HG02840 (cell line): ENCODE measurements at regions not wholly inside any gene's neighbourhood (a gene's known extent, or its start where the extent isn't known, plus 50 kb on each side); places are given as distances from the start of the nearest gene placed in this dataset.

Experiments
- ATAC-seq: cut with Tn5 transposase; IDR thresholded peaks from one replicate; pipeline ENCODE4 v1.9.1; 2021; ENCODE audit warnings: mild to moderate bottlenecking, moderate library complexity, moderate number of reproducible peaks; ENCODE audit not compliant: unreplicated experiment, low FRiP score

DNA sequence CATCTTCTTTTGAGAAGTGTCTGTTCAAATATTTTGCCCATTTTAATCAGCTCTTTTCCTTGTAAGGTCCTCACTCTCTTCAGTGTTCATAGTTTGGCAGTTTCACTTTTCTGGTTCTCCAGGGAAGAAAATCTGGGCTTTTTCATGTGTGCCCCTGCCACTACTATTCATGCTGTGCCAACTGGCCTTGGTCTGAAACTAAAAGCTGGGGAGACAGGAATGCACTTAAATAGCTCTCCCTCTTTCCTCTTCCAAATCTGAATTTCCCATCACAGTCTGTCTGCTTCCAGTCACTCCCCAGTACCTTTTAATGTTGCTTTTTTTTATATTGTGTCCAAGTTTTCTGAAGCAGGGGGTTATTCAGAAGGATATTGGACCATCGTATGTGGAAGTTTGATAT, 574.3 kb upstream of the POU3F3 start:
- ATAC-seq, result no peak

- ATAC-seq, result no peak
Measured at GRCh38 chr2:104280216-104280615, 573.7 kb upstream of the POU3F3 start.

- no peak for ATAC-seq
Measured at GRCh38 chr2:104286841-104287240, 567.1 kb upstream of the POU3F3 start.

DNA sequence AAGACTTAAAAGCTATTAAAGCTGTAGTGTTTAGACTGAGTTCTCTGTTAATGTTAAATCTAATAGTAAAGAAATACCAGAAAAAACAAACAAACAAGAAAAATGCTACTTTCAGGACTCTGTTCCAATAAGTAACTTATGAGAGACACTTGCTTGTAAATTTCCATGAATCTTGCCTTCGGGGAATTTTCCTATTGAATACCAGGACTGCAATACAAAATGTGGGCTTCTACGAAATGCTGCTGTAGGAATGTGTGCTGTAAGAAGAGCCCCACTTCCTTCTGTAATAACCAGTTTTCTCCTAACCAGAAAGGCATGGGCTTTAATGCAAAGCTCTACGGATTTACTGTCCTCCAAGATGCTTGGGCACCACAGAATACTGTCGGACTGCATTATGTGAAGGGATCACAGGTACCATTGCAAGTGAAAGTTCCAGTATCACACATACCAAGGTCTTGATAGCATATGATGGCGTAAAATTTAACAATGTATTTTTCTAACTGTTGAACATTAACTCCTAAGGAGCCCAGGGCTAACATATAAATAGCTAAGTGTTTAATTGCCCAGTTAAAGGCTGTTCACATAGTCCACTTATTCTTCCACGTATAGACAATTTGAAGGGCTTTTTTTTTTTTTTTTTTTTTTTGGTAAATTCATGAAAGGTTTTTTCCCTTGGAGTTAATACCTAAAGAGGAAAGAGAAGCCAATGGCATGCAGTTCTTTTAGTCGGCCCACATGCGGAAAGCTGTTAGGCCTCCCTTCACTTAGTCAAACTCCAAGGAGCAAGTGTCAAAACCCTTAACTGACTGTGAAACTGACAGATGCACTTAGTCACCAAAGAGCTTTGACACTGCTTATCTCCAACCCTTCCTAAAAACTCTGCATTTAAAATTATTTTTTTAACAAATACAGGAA, 564.0 kb upstream of the POU3F3 start:
- ATAC-seq, result no peak

DNA sequence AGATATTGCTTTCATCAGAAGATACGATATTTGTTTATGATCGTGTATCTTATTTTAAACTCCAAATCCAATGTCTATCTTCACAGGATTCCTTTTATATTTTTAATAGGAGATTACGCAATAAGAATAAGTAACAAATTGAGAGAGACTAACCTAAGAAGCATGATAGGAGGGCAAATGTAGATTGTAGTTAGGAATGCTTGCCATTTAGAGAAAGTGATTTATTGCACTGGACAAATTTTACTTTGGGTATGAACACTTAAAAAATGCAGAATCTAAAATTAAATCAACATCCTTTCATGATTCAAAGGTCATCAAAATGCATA, 563.4 kb upstream of the POU3F3 start:
- no peak for ATAC-seq

GRCh38 chr2:104312684-104313083, 541.2 kb upstream of the POU3F3 start:
- ATAC-seq, result no peak

- no peak for ATAC-seq
Measured at GRCh38 chr2:104318001-104318665, 535.8 kb upstream of the POU3F3 start.

- no peak for ATAC-seq
Measured at GRCh38 chr2:104321116-104321795, 532.7 kb upstream of the POU3F3 start.

DNA sequence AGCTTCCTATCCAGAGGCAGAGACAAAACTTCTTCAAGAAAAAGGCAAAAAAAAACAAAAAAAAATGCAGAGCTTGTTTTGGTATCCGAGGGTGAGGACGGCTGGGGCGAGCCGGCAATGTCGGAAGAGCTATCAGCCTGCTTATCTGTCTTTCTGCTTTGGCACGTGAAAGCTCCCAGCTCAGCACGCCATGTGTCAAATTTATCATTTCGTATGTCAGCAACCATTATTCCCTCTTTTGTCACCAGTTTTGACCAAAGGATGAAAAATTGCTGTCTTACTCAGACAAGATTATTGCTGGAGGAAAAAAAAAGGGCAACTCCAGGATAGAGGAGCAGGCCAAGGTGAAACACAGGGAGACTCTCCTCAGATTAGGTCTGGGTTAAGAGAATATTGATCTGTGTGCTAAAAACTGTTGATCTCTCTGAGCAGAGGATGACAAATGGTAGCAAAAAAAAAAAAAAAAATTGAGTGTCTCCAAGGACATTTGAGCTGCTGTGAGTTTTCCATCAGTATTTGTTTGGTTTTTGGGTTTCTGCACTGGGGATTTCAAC, 532.0 kb upstream of the POU3F3 start:
- ATAC-seq, result no peak

DNA sequence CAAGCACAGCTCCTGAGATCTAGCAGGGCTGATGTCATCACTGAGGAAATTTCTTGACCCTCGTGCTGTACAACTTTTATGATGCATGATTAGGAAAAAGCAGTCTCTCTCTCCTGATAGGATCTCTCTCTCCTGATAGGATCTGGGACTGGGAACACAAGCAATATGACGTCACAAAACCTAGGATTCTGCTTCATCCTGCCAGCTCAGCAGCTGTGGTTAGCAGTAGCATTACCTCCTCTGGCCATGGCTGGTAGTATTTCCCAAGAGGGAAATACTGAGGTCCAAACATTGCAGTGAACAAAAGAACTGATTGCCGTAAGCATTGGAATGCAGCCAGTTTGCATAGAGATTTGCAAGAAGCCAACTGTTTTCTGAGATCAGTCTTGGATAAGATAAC, 521.2 kb upstream of the POU3F3 start:
- ATAC-seq, result no peak

- ATAC-seq, result no peak
Measured at GRCh38 chr2:104337869-104338268, 516.0 kb upstream of the POU3F3 start.

- no peak for ATAC-seq
Measured at GRCh38 chr2:104340162-104340561, 513.8 kb upstream of the POU3F3 start.

DNA sequence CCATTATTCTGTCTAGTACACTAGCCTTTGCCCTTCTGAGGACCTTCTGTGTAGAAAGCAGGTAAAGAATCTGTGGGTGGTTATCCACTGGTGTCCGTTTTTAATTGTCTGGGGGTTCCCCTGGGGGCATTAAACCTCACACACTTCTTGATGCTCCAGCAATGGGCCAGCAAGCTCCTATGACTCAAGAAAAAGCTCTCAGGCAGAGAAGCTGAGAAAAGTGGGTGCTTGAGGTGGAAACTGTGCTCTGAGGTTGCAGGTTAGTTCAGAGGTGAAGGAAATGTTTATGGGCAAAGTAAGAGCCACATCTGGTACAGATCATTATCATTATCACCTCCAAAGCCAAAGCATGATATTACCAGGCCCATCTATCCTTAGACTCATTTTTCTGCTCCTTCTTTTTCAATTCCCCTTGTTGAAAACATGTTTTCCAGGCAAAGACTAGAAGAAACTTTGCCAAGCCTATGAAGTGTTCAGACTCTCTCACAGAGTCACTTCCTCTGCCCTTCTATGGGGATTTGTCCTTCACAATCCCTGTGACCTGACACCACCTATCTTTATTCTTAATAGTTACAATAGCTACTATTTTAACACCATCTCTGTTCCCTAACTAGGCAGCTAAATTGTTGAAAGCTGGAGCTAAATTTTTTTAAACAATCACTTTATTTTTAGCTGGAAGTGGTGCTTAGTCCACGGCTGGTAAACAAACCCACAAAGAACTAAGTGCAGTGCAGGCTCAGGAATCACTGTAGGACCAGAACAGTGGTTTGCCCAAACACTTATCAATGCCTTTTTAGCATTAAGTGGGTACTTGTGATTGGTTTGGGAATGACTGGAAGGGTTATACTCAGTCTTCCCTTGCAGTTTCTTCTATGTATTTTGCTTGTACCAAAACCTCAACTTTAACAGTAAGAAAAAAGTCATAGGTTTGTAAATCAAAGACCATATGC, 512.8 kb upstream of the POU3F3 start:
- ATAC-seq, result no peak

GRCh38 chr2:104344306-104344705, 509.6 kb upstream of the POU3F3 start:
- no peak for ATAC-seq

DNA sequence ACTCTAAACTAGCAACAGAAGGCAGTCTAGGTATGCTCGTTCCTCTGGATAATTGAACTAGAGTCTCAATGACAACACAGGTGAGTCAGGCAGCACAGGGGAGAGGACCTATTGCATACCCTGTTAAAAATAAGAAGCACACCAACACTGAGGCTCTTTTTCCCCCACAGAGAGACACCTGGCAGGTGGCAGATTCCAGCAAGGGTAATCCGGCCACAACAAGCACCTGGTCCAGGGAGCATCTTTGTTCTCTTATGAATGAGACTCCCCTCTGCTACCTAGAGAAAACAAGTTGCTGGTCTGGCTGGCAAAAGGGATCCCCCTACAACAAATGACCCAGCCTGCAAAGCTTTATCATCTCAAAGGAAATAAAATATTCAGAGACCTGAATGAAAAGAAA, 508.9 kb upstream of the POU3F3 start:
- ATAC-seq, result no peak

DNA sequence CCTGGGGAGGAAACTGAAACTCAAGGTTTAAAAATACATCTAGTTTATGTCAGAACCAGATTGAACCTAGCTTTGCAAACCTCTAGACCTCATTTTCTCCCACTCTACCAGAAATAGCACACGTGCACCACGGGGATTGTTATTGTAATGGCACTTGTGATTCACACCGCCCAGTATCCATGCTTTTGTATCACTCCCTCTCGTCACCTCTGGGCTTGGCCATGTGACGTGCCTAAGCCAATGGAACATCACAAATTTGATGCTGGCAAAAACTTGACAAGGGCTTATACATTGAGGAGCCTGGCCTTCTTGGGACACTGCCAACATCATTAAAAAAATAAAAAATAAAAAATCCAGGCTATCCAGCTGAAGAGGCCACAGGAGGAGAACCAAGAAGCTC, 495.8 kb upstream of the POU3F3 start:
- ATAC-seq, result no peak

DNA sequence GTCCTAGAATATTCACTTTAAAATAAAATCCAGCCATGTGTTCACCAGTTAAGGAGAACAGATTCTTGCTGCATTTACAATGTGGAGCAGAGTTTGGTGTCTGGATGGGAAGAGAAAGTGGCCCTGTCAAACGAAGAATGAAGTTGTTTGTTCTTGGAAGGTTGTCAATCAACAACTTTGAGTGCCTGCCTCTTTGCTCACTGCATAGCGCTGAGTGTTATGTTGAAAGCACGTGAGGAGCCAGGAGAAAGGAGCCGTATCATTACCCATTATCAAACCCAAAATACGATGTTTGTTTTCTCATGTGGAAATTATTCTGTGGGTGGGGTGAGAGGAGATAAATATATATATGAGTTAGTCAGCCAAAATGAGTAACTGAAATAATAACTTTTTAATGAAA, 492.5 kb upstream of the POU3F3 start:
- ATAC-seq, result no peak

- no peak for ATAC-seq
Measured at GRCh38 chr2:104368089-104368488, 485.8 kb upstream of the POU3F3 start.

DNA sequence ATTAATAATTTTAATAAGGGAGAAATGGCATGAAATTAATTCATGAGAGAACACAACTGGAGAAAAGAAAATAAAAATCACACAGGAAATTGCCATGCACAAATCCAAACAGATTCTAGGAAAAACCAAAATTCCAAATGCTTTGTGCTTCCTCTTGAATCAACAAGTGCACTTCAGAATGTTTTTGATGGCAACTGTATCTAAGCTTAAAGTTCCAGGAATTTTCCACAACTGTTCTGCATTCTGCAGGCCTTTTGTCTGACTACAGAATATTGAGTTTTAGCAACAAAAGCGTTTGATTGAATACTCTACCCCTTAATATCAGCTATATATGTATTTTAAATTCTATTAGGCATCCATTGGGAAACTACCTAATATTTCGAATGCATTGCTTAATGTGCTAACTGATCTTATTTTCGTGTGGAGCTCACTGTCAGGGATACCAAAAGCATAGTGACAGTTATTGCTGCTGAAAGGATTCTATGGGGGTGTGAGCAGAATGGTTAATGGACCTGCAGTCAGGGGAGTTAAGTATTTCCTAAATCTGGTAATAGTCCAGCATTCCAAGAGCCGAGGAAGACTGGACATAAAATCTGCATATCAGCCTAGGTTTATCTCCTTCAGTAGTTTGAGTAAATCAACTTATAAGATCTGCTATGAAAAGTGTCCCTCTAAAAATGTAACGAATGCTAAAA, 482.7 kb upstream of the POU3F3 start:
- no peak for ATAC-seq

DNA sequence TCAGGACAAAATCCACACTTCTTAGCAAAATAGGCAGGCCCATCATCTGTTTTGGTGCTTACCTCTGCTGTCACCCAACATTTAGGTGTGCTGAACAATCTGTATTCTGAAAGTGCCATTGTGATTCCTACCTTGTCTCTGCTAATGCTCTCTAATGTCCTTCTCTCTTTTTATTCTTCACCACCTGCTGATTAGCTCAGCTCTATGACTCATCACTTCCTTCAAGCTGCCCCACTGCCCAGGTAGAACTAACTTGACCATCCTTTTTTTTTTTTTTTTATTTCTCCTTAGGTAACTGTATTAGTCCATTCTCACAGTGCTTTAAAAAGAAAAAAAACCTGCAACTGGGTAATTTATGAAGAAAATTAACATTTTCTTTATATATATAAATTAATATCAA, 478.7 kb upstream of the POU3F3 start:
- no peak for ATAC-seq
